AG09319 (cell line): ENCODE measurements at regions not wholly inside any gene's neighbourhood (a gene's known extent, or its start where the extent isn't known, plus 50 kb on each side); places are given as distances from the start of the nearest gene placed in this dataset.

ENCODE experiments used
- DNase-seq: peaks from one replicate; pipeline ENCODE4 v3.0.0-alpha.2; 2010; ENCODE audit warnings: low read depth; ENCODE audit errors: extremely low read depth
- TF ChIP-seq, protein P1 (sequence below): IDR thresholded peaks from 2 replicates; pipeline ENCODE4 v1.5.1; 2011; ENCODE audit warnings: low read depth, mild to moderate bottlenecking, inconsistent platforms, low read length, moderate library complexity

GRCh38 chr16:35497399-35497798 lies 2038.0 kb downstream of the TP53TG3F start:
- TF ChIP-seq, protein P1, sequence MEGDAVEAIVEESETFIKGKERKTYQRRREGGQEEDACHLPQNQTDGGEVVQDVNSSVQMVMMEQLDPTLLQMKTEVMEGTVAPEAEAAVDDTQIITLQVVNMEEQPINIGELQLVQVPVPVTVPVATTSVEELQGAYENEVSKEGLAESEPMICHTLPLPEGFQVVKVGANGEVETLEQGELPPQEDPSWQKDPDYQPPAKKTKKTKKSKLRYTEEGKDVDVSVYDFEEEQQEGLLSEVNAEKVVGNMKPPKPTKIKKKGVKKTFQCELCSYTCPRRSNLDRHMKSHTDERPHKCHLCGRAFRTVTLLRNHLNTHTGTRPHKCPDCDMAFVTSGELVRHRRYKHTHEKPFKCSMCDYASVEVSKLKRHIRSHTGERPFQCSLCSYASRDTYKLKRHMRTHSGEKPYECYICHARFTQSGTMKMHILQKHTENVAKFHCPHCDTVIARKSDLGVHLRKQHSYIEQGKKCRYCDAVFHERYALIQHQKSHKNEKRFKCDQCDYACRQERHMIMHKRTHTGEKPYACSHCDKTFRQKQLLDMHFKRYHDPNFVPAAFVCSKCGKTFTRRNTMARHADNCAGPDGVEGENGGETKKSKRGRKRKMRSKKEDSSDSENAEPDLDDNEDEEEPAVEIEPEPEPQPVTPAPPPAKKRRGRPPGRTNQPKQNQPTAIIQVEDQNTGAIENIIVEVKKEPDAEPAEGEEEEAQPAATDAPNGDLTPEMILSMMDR: no peak
- no peak for DNase-seq

DNA sequence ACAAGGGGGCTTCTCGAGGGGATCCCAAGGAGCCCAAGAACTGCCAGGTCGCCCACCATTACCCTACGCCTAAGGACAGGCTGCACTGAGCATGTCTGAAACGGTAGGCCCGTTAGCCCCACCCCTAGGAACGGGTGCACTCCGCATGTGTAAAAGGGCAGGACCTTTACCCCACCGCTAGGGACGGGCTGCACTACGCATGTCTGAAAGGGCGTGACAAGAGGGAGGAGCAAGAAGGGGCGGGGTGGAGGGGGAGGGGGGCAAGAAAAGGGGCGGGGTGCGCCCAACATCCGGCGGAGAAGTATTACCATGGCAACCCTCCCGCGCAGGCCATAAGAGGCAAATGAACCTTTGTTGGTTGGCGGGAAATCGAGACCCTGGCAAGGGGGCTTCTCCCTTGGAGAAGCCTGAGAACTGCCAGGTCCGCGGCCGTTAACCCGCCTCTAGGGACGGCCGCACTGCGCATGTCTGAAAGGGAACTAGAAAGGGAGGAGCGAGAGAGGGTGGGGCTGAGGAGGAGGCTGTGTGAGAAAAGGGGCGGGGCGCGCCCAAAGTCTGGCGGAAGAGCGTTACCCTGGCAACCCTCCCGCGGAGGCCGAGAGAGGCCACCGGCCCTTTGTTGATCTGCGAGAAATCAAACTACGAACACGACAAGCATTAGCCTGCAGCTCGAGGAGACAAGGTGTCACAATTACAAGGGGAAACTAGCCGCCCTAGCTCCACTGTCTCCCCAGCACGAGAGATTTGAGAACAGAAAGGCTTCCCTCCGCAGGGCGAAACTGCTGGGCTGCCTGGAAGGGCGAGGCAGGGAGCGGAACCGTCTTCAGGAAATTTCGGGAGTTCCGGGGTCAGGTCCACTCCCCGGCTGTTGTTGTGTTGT lies 2046.8 kb downstream of the TP53TG3F start:
- no peak for DNase-seq
- TF ChIP-seq, protein P1: no peak

DNA sequence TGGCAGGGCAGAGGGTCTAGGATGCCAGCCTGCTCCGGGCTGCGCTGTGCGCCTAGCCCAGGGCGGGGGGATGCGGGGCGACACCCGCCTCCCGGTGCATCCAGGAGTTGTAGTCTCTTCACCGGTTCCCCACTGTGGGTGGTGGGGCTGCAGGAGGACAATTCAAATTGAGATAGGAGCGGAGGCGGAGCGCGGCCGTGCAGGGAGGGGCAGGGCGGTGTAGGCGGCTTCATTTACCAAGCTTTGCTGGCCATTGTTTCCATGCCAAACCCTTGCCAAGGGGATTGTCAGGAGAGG lies 2047.4 kb downstream of the TP53TG3F start:
- DNase-seq: no peak
- TF ChIP-seq, protein P1: no peak

- TF ChIP-seq, protein P1: no peak
- no peak for DNase-seq
Observed at GRCh38 chr16:35510701-35511100, 2051.3 kb downstream of the TP53TG3F start.

DNA sequence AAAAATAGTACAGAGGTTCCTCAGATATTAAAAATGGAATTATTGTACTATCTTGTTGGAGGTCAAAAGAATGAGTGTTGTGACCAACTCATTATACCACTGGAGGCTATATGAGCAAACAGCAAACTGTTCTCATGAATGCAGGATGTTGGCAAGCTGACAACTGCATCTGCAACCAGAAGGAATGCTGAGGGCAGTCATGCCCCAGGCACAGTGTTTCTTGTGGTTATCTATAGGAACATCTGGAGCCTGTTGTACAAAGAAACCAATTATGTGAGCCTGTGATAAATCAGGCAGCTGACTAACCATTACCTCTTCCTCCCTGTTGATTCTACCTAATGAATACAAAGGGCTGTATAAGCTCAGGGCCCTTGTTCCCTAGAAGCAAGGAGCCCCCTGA lies 2057.1 kb downstream of the TP53TG3F start:
- no peak for DNase-seq
- TF ChIP-seq, protein P1: no peak

GRCh38 chr16:35516971-35517370 lies 2057.6 kb downstream of the TP53TG3F start:
- DNase-seq: no peak
- TF ChIP-seq, protein P1: no peak

GRCh38 chr16:35523991-35524390 lies 2064.6 kb downstream of the TP53TG3F start:
- TF ChIP-seq, protein P1: no peak
- DNase-seq: no peak
